HUDEP-2 (cell line): ENCODE measurements at regions not wholly inside any gene's neighbourhood (a gene's known extent, or its start where the extent isn't known, plus 50 kb on each side); places are given as distances from the start of the nearest gene placed in this dataset.

Source experiments
- DNase-seq, 76 experiments: peaks; one replicate each; lab custom pipeline; 2025; ENCODE audit not compliant: unreplicated experiment in 76 of 76; lab: John Stamatoyannopoulos, UW

- DNase-seq, result no peak
These were observed 547.2 kb downstream of the ZNF804A start for GRCh38 chr2:185145316-185146121.

GRCh38 chr2:185147361-185147760, 549.0 kb downstream of the ZNF804A start:
- DNase-seq, result no peak

DNA sequence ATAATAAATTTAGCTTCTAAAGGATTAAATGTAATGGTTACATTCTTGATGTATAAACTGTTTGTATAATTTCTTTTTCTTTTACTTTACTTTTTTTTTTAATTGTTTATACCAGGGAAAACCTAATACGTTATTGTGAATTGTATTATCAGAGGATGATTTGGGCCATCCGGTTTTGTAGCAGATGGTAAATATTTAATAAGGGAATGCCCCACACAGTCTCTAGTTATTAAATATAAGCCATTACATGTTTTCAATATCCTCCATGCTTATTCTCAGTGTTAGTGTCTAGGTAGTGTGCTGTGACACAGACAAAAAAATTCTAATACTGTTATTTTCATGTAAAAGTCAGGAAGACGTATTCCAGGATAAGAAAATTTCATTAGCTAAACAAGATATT, 553.9 kb downstream of the ZNF804A start:
- no peak for DNase-seq

- DNase-seq, result no peak
These were observed 563.4 kb downstream of the ZNF804A start for GRCh38 chr2:185161701-185162100.

GRCh38 chr2:185174353-185174752, 564.3 kb upstream of the FSIP2 start:
- no peak for DNase-seq

DNA sequence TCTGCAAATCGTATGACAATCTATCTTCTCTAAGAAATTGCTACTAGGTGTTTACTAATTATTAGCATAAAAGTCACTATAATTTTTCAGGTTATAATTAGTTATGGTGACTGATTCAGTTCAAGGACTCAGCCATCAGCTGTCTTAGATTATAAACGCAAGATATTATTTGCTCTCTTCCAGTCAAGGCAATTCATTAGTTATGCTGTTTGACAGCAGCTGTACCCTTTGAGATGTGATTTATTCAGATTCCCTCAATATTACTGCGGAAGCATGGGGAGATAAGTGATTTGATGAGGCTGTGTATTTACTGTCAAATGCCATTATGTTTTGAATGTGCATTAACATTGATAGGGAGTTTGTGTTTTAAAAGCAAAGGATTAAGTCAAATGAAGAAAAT, 558.9 kb upstream of the FSIP2 start:
- no peak for DNase-seq

DNA sequence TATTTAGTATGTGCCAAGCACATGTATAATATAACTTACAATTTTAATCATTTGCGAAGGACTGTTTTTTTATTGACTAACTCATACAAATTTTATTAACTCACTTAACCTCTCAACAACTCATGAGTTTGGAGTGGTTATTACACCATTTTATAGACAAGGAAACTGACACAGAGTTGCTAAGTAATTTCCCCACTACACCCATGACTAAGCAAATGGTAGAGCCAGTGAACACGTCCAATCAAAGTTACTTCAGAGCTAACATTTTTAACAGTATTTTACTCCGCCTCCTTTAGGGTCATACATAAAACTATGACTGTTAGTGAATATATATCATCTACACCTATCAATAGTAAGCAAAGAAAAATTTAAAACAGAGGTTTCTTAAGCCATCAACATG, 556.7 kb upstream of the FSIP2 start:
- no peak for DNase-seq

- DNase-seq, result no peak
These were observed 553.6 kb upstream of the FSIP2 start for GRCh38 chr2:185185044-185185443.

DNA sequence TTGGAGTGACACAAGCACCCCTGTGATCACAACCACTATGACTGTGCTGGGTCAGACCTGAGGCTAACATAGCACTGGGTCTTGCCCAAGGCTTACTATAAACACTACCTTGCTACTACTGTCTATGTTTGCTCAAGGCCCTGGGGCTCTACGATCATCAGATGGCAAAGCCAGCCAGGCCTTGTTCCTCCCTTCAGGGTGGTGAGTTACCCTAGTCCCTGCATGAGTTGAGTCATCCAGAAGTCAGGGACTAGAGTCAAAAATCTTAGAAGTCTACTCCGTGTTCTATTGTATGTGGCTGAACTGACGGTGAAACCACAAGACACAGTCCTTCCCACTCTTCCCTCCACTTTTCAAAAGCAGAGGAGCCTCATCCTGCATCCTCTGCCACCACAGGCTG, 551.2 kb upstream of the FSIP2 start:
- DNase-seq, result no peak

GRCh38 chr2:185188656-185189055, 549.9 kb upstream of the FSIP2 start:
- DNase-seq, result no peak

DNA sequence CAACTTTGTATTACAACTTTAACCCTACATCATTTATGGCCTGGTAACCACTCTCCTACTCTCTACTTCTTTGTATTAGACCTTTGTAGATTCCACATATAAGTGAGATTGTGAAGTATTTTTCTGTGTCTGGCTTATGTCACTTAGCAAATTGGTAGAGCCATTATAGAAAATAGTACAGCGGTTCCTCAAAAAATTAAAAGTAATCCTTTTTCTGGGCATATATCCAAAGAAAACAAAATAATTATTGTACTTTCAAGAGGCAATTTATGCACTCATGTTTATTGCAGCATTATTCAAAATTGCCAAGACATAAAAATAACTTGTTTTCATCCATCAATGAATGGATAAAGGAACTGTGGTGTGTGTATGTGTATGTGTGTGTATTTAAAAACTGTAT, 537.5 kb upstream of the FSIP2 start:
- DNase-seq, result no peak

GRCh38 chr2:185202381-185202780, 536.2 kb upstream of the FSIP2 start:
- DNase-seq, result no peak

DNA sequence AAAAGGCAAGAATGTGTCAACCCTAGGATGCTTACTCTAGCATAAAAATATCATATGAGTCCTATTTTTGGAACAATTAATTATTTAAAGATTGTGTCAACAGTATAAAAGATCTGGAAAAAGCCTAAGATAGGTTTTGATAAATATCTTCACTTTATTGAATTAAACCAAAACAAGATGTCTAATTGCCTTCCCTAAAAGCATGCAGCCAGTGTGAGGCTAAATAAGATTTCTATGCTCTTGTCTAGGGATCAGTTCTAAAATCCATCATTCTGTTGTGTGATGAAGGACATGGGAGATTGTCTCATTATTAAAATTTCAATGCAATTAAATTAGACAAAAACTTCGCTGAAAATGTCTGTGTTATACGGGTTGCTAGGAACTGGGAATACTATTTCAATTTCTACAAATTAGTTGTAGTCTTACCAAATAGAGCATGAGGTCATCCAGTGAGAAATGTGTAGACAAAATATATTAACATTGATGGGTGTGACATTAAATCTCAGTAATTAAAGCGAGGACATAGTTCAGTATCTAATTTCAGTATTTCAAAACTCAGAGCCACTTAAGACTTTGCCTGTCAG, 535.6 kb upstream of the FSIP2 start:
- no peak for DNase-seq

- DNase-seq, result peak in 18 of 76 experiments; percentile 1 to 71 (median 30)
These were observed 530.3 kb upstream of the FSIP2 start for GRCh38 chr2:185208261-185208660.

GRCh38 chr2:185215497-185215896, 523.1 kb upstream of the FSIP2 start:
- no peak for DNase-seq

- DNase-seq, result peak in 1 of 76 experiments; percentile 0
These were observed 518.6 kb upstream of the FSIP2 start for GRCh38 chr2:185219981-185220380.

- DNase-seq, result no peak
These were observed 516.3 kb upstream of the FSIP2 start for GRCh38 chr2:185222311-185222710.

DNA sequence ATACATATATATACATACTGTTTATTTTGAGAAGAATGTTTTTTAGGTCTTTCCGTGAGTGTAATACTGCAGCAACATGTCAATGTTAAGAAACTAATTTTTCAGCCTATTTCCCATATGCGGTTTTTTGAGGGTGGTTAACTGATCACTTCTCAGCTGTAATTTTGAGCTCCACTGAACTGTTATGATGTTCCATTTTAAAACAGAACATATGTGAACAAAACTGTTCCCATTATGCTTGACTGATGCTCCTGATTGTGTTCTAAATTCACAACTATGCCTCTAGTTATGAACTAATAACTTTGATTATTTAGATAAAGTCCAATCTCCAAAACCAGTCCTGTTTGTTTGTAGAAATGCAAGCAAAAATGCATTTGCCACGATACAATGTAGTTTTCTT, 511.2 kb upstream of the FSIP2 start:
- no peak for DNase-seq

DNA sequence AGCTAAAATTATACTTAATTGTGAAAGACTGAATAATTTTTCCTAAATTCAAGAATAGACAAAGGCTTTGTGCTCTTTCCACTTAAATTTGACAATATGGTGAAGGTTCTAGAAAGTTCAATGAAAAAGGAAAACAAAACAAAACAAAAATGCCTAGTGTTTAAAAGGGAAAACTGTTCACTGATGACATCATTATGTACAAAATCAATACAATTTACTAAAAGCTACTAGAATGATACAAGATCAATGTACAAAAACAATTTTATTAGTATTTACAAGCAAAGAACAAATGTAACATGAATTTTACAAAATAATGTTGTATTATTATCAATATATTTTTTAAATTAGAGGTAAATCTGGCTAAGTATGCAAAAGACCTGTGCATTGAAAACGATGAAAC, 499.1 kb upstream of the FSIP2 start:
- no peak for DNase-seq

GRCh38 chr2:185240796-185241195, 497.8 kb upstream of the FSIP2 start:
- no peak for DNase-seq

GRCh38 chr2:185241556-185241955, 497.0 kb upstream of the FSIP2 start:
- no peak for DNase-seq

DNA sequence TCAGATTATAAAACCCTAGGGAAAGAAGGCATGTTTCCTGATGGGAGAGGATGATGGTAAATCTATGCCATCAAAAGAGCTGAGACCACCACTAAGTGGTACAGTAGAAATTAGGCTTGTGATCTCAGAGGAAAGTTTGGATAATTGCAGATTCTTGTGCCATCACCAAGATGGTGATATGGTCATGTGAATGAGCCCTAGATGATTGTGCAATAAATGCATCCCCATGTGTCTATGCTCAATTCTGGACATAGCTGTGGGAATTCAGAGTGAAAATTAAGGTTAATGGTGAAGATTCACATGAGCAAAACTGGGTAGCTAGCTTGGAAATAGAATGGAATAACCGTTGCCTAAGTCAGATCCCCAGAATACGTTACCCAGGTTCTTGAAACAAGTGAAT, 496.1 kb upstream of the FSIP2 start:
- DNase-seq, result no peak
